ENCODE measurements at regions not wholly inside any gene's neighbourhood (a gene's known extent, or its start where the extent isn't known, plus 50 kb on each side); places are given as distances from the start of the nearest gene placed in this dataset.

GRCh38 chr19:31154021-31154420 is 195.2 kb downstream of the TSHZ3 start:
- Histone ChIP-seq H3K9ac (ENCODE audit: low read length) (no peak overlapping the region), H3K9me3 (ENCODE audit: low read length) (peaks cover 3% of the 10 kb centered on the region), H3F3A (ENCODE audit: insufficient read depth, low read length, poor library complexity, severe bottlenecking) (no peaks in the 10 kb centered on the region), H4K20me1 (ENCODE audit: insufficient read depth) (no peaks in the 10 kb centered on the region), H3K4me3 (ENCODE audit: low read length) (no peak overlapping the region), H3K27ac (ENCODE audit: low read length) (no peak overlapping the region), H3K36me3 (ENCODE audit: insufficient read depth, low read length) (no peaks in the 10 kb centered on the region), H3K79me2 (replicated peaks; ENCODE audit: insufficient read depth, low read length) (no peaks in the 10 kb centered on the region), H3K27me3 (ENCODE audit: insufficient read depth, low read depth, low read length) (no peaks in the 10 kb centered on the region), H3K9me2 (ENCODE audit: insufficient read depth, low read length) (no peaks in the 10 kb centered on the region), H3K4me2 (ENCODE audit: low read length) (no peak overlapping the region), H2AFZ (ENCODE audit: low read depth, low read length) (no peak overlapping the region)
- TF ChIP-seq EP300 (conservative IDR thresholded peaks at IDR 0.05; ENCODE audit: poor library complexity, severe bottlenecking): no peak
- no peak for TF ChIP-seq TAF1 (IDR thresholded peaks at IDR 0.05; ENCODE audit: low read depth)
- no peak for TF ChIP-seq CTCF (IDR thresholded peaks at IDR 0.05; ENCODE audit: poor library complexity, severe bottlenecking)
- no peak for TF ChIP-seq EZH2 (IDR thresholded peaks at IDR 0.05; ENCODE audit: borderline replicate concordance, insufficient read depth, low read length, poor library complexity, severe bottlenecking)
- no peak for TF ChIP-seq REST (IDR thresholded peaks at IDR 0.05; ENCODE audit: borderline replicate concordance)
- TF ChIP-seq MXI1 (conservative IDR thresholded peaks at IDR 0.05; ENCODE audit: poor library complexity, severe bottlenecking): no peak
- no peak for TF ChIP-seq POLR2AphosphoS5 (IDR thresholded peaks at IDR 0.05)
- no peak for TF ChIP-seq RAD21 (conservative IDR thresholded peaks at IDR 0.05)
- TF ChIP-seq SMC3 (conservative IDR thresholded peaks at IDR 0.05; ENCODE audit: poor library complexity): no peak

GRCh38 chr19:31152906-31153305 is 196.3 kb downstream of the TSHZ3 start:
- Histone ChIP-seq H3K9ac (ENCODE audit: low read length) (no peak overlapping the region), H3K36me3 (ENCODE audit: insufficient read depth, low read length) (no peaks in the 10 kb centered on the region), H3K9me3 (ENCODE audit: low read length) (no peaks in the 10 kb centered on the region), H3K79me2 (replicated peaks; ENCODE audit: insufficient read depth, low read length) (no peaks in the 10 kb centered on the region), H3K4me3 (ENCODE audit: low read length) (no peak overlapping the region), H3F3A (ENCODE audit: insufficient read depth, low read length, poor library complexity, severe bottlenecking) (no peaks in the 10 kb centered on the region), H3K4me2 (ENCODE audit: low read length) (no peak overlapping the region), H2AFZ (ENCODE audit: low read depth, low read length) (no peak overlapping the region), H3K27ac (ENCODE audit: low read length) (no peak overlapping the region), H3K9me2 (ENCODE audit: insufficient read depth, low read length) (no peaks in the 10 kb centered on the region), H4K20me1 (ENCODE audit: insufficient read depth) (no peaks in the 10 kb centered on the region), H3K27me3 (ENCODE audit: insufficient read depth, low read depth, low read length) (no peaks in the 10 kb centered on the region)
- no peak for TF ChIP-seq CTCF (IDR thresholded peaks at IDR 0.05; ENCODE audit: poor library complexity, severe bottlenecking)
- no peak for TF ChIP-seq EP300 (conservative IDR thresholded peaks at IDR 0.05; ENCODE audit: poor library complexity, severe bottlenecking)
- TF ChIP-seq TAF1 (IDR thresholded peaks at IDR 0.05; ENCODE audit: low read depth): no peak
- TF ChIP-seq REST (IDR thresholded peaks at IDR 0.05; ENCODE audit: borderline replicate concordance): no peak
- TF ChIP-seq POLR2AphosphoS5 (IDR thresholded peaks at IDR 0.05): no peak
- no peak for TF ChIP-seq EZH2 (IDR thresholded peaks at IDR 0.05; ENCODE audit: borderline replicate concordance, insufficient read depth, low read length, poor library complexity, severe bottlenecking)
- TF ChIP-seq SMC3 (conservative IDR thresholded peaks at IDR 0.05; ENCODE audit: poor library complexity): no peak
- no peak for TF ChIP-seq RAD21 (conservative IDR thresholded peaks at IDR 0.05)
- TF ChIP-seq MXI1 (conservative IDR thresholded peaks at IDR 0.05; ENCODE audit: poor library complexity, severe bottlenecking): no peak

Measured in neural cell (in vitro differentiated cells).